OCI-M1 (cell line): ENCODE measurements at regions not wholly inside any gene's neighbourhood (a gene's known extent, or its start where the extent isn't known, plus 50 kb on each side); places are given as distances from the start of the nearest gene placed in this dataset.

Experiments
- DNase-seq: peaks from one replicate; lab custom pipeline; 2025; lab: John Stamatoyannopoulos, UW

- DNase-seq = no peak
These were observed 105.4 kb upstream of the LCLAT1 start for GRCh38 chr2:30341500-30342267.

- DNase-seq = no peak
These were observed 100.4 kb upstream of the LCLAT1 start for GRCh38 chr2:30346471-30347169.

GRCh38 chr2:30348825-30349224 lies 98.2 kb upstream of the LCLAT1 start:
- DNase-seq = no peak

GRCh38 chr2:30349691-30350090 lies 97.4 kb upstream of the LCLAT1 start:
- DNase-seq = no peak

- DNase-seq = no peak
These were observed 95.9 kb upstream of the LCLAT1 start for GRCh38 chr2:30351116-30351515.

GRCh38 chr2:30351949-30352348 lies 95.1 kb upstream of the LCLAT1 start:
- no peak for DNase-seq

- no peak for DNase-seq
These were observed 92.9 kb upstream of the LCLAT1 start for GRCh38 chr2:30354150-30354549.

GRCh38 chr2:30354621-30355020 lies 92.4 kb upstream of the LCLAT1 start:
- no peak for DNase-seq

GRCh38 chr2:30355306-30355705 lies 91.7 kb upstream of the LCLAT1 start:
- DNase-seq = no peak

GRCh38 chr2:30356071-30356470 lies 91.0 kb upstream of the LCLAT1 start:
- DNase-seq = no peak

- DNase-seq = no peak
These were observed 90.3 kb upstream of the LCLAT1 start for GRCh38 chr2:30356776-30357175.

- DNase-seq = no peak
These were observed 88.7 kb upstream of the LCLAT1 start for GRCh38 chr2:30358351-30358750.

GRCh38 chr2:30358842-30359241 lies 88.2 kb upstream of the LCLAT1 start:
- no peak for DNase-seq

- DNase-seq = no peak
These were observed 87.3 kb upstream of the LCLAT1 start for GRCh38 chr2:30359644-30360167.

- DNase-seq = no peak
These were observed 85.2 kb upstream of the LCLAT1 start for GRCh38 chr2:30361751-30362394.

- no peak for DNase-seq
These were observed 84.5 kb upstream of the LCLAT1 start for GRCh38 chr2:30362468-30363081.

- no peak for DNase-seq
These were observed 83.6 kb upstream of the LCLAT1 start for GRCh38 chr2:30363406-30363805.

GRCh38 chr2:30365201-30365600 lies 81.8 kb upstream of the LCLAT1 start:
- DNase-seq = no peak

GRCh38 chr2:30366199-30366691 lies 80.8 kb upstream of the LCLAT1 start:
- DNase-seq = no peak

GRCh38 chr2:30367232-30368070 lies 79.6 kb upstream of the LCLAT1 start:
- no peak for DNase-seq

GRCh38 chr2:30368258-30368657 lies 78.8 kb upstream of the LCLAT1 start:
- DNase-seq = no peak
